ENCODE measurements at regions not wholly inside any gene's neighbourhood (a gene's known extent, or its start where the extent isn't known, plus 50 kb on each side); places are given as distances from the start of the nearest gene placed in this dataset.

- DNase-seq (ENCODE audit: low read depth) = no peak
- no peak overlapping the region for H3K4me3 ChIP-seq (ENCODE audit: low read depth, low read length)
- no peak for TF ChIP-seq CTCF (IDR thresholded peaks at IDR 0.05; ENCODE audit: low read depth, low read length, missing control alignments)
These were observed 164.9 kb upstream of the PRNP start for GRCh38 chr20:4521170-4521968.

GRCh38 chr20:4519534-4519933 is 166.7 kb upstream of the PRNP start:
- TF ChIP-seq CTCF (IDR thresholded peaks at IDR 0.05; ENCODE audit: low read depth, low read length, missing control alignments) = peak; percentile 72
- DNase-seq (ENCODE audit: low read depth) = no peak
- H3K4me3 ChIP-seq (ENCODE audit: low read depth, low read length) = no peak overlapping the region

- no peak for TF ChIP-seq CTCF (IDR thresholded peaks at IDR 0.05; ENCODE audit: low read depth, low read length, missing control alignments)
- DNase-seq (ENCODE audit: low read depth) = no peak
- H3K4me3 ChIP-seq (ENCODE audit: low read depth, low read length) = no peak overlapping the region
These were observed 169.4 kb upstream of the PRNP start for GRCh38 chr20:4516876-4517275.

GRCh38 chr20:4513720-4514119 is 172.5 kb upstream of the PRNP start:
- no peak overlapping the region for H3K4me3 ChIP-seq (ENCODE audit: low read depth, low read length)
- DNase-seq (ENCODE audit: low read depth) = no peak
- no peak for TF ChIP-seq CTCF (IDR thresholded peaks at IDR 0.05; ENCODE audit: low read depth, low read length, missing control alignments)

GRCh38 chr20:4512891-4513550 is 173.2 kb upstream of the PRNP start:
- TF ChIP-seq CTCF (IDR thresholded peaks at IDR 0.05; ENCODE audit: low read depth, low read length, missing control alignments) = no peak
- H3K4me3 ChIP-seq (ENCODE audit: low read depth, low read length) = no peak overlapping the region
- DNase-seq (ENCODE audit: low read depth) = no peak

- H3K4me3 ChIP-seq (ENCODE audit: low read depth, low read length) = no peak overlapping the region
- no peak for DNase-seq (ENCODE audit: low read depth)
- TF ChIP-seq CTCF (IDR thresholded peaks at IDR 0.05; ENCODE audit: low read depth, low read length, missing control alignments) = no peak
These were observed 174.5 kb upstream of the PRNP start for GRCh38 chr20:4511776-4512175.
